H9 (cell line): ENCODE measurements at regions not wholly inside any gene's neighbourhood (a gene's known extent, or its start where the extent isn't known, plus 50 kb on each side); places are given as distances from the start of the nearest gene placed in this dataset.

ENCODE experiments used
- DNase-seq: peaks from one replicate; pipeline ENCODE4 v3.0.0-alpha.2; 2017
- H2AFZ ChIP-seq: one replicate; pipeline ENCODE4 v1.6.1; 2013; ENCODE audit warnings: mild to moderate bottlenecking, low read length, control low read depth, moderate library complexity
- H2AK5ac ChIP-seq: 2 replicates; pipeline ENCODE4 v1.6.1; 2013; ENCODE audit warnings: low read length, control low read depth, mixed read lengths; ENCODE audit not compliant: insufficient read length
- H2BK120ac ChIP-seq: one replicate; pipeline ENCODE4 v1.6.1; 2013; ENCODE audit warnings: low read depth, mild to moderate bottlenecking, low read length, control low read depth, inconsistent platforms; ENCODE audit not compliant: poor library complexity, severe bottlenecking
- H2BK12ac ChIP-seq: 2 replicates; pipeline ENCODE4 v1.6.1; 2013; ENCODE audit warnings: low read length, control low read depth, mixed read lengths, low read depth; ENCODE audit not compliant: insufficient read length
- H2BK15ac ChIP-seq: 2 replicates; pipeline ENCODE4 v1.6.1; 2013; ENCODE audit warnings: low read depth, low read length, control low read depth
- H2BK20ac ChIP-seq: one replicate; pipeline ENCODE4 v1.6.1; 2013; ENCODE audit warnings: low read depth, mild to moderate bottlenecking, low read length, control low read depth, inconsistent platforms; ENCODE audit not compliant: poor library complexity, severe bottlenecking
- H2BK5ac ChIP-seq: 2 replicates; pipeline ENCODE4 v1.6.1; 2013; ENCODE audit warnings: low read length, control low read depth, mixed read lengths; ENCODE audit not compliant: insufficient read length
- H3K14ac ChIP-seq: 2 replicates; pipeline ENCODE4 v1.6.1; 2013; ENCODE audit warnings: low read length, control low read depth; ENCODE audit not compliant: insufficient read depth
- H3K18ac ChIP-seq: 2 replicates; pipeline ENCODE4 v1.6.1; 2013; ENCODE audit warnings: low read depth, mild to moderate bottlenecking, mixed read lengths, low read length, control low read depth; ENCODE audit not compliant: insufficient read length
- H3K23ac ChIP-seq: 2 replicates; pipeline ENCODE4 v1.6.1; 2013; ENCODE audit warnings: low read length, control low read depth, mixed read lengths, low read depth; ENCODE audit not compliant: insufficient read length
- H3K23me2 ChIP-seq: 2 replicates; pipeline ENCODE4 v1.6.1; 2013; ENCODE audit warnings: low read depth, mild to moderate bottlenecking, mixed read lengths, low read length, control low read depth; ENCODE audit not compliant: insufficient read length, poor library complexity, severe bottlenecking
- H3K27ac ChIP-seq: 2 replicates; pipeline ENCODE4 v1.5.1; 2013; ENCODE audit warnings: low read length, control low read depth, mixed read lengths, low read depth; ENCODE audit not compliant: insufficient read length
- H3K27me3 ChIP-seq: 2 replicates; pipeline ENCODE4 v1.6.1; 2013; ENCODE audit warnings: low read length, control low read depth, inconsistent platforms; ENCODE audit not compliant: insufficient read depth
- H3K4ac ChIP-seq: 2 replicates; pipeline ENCODE4 v1.6.1; 2013; ENCODE audit warnings: low read depth, mild to moderate bottlenecking, control low read depth, inconsistent platforms, low read length, moderate library complexity
- H3K4me1 ChIP-seq: 2 replicates; pipeline ENCODE4 v1.6.1; 2013; ENCODE audit warnings: low read length, control low read depth, inconsistent platforms; ENCODE audit not compliant: insufficient read depth
- H3K4me2 ChIP-seq: 2 replicates; pipeline ENCODE4 v1.6.1; 2013; ENCODE audit warnings: low read length, control low read depth, mixed read lengths; ENCODE audit not compliant: insufficient read length, insufficient read depth
- H3K56ac ChIP-seq: 2 replicates; pipeline ENCODE4 v1.6.1; 2013; ENCODE audit warnings: low read depth, mild to moderate bottlenecking, mixed read lengths, low read length, control low read depth; ENCODE audit not compliant: insufficient read length
- H3K79me1 ChIP-seq: 2 replicates; pipeline ENCODE4 v1.6.1; 2013; ENCODE audit warnings: low read depth, mild to moderate bottlenecking, moderate library complexity, low read length, control low read depth, inconsistent platforms; ENCODE audit not compliant: insufficient read depth, poor library complexity, severe bottlenecking
- H3K79me2 ChIP-seq: 2 replicates; pipeline ENCODE4 v1.6.1; 2013; ENCODE audit warnings: low read length, control low read depth, inconsistent platforms; ENCODE audit not compliant: insufficient read depth
- H3K9ac ChIP-seq: 2 replicates; pipeline ENCODE4 v1.6.1; 2013; ENCODE audit warnings: low read length, control low read depth, mixed read lengths; ENCODE audit not compliant: insufficient read length; ENCODE audit errors: extremely low read depth
- H3K9me3 ChIP-seq: one replicate; pipeline ENCODE4 v1.6.1; 2013; ENCODE audit warnings: low read depth, low read length, inconsistent platforms; ENCODE audit not compliant: control insufficient read depth
- H3T11ph ChIP-seq: one replicate; pipeline ENCODE4 v1.6.1; 2013; ENCODE audit warnings: mild to moderate bottlenecking, low read length, control low read depth, inconsistent platforms
- H4K20me1 ChIP-seq: one replicate; pipeline ENCODE4 v1.6.1; 2013; ENCODE audit not compliant: control insufficient read depth, insufficient read length, insufficient read depth
- H4K5ac ChIP-seq: 2 replicates; pipeline ENCODE4 v1.6.1; 2013; ENCODE audit warnings: low read depth, mild to moderate bottlenecking, mixed read lengths, low read length, control low read depth; ENCODE audit not compliant: insufficient read length
- H4K8ac ChIP-seq: replicated peaks from 2 replicates; pipeline ENCODE4 v1.6.1; 2013; ENCODE audit warnings: low read length, control low read depth, mixed read lengths, low read depth; ENCODE audit not compliant: insufficient read length
- H4K91ac ChIP-seq: 2 replicates; pipeline ENCODE4 v1.6.1; 2013; ENCODE audit warnings: low read depth, mild to moderate bottlenecking, moderate library complexity, mixed read lengths, low read length, control low read depth; ENCODE audit not compliant: insufficient read length
- H3K27ac Mint-ChIP-seq, 3 experiments: 2 replicates in 2 of 3; 3 replicates in 1 of 3; pipeline ENCODE4 v1.8.0; 2020 to 2021; ENCODE audit warnings: mixed read lengths in 3 of 3, mild to moderate bottlenecking in 1 of 3, moderate library complexity in 1 of 3
- H3K27me3 Mint-ChIP-seq: 2 replicates; pipeline ENCODE4 v1.8.0; 2021; ENCODE audit warnings: low read depth, mild to moderate bottlenecking, moderate library complexity, mixed read lengths
- H3K36me3 Mint-ChIP-seq, 3 experiments: 2 replicates in 2 of 3; 3 replicates in 1 of 3; pipeline ENCODE4 v1.8.0; 2020 to 2021; ENCODE audit warnings: low read depth in 3 of 3, mixed read lengths in 3 of 3; ENCODE audit not compliant: insufficient read depth in 1 of 3
- H3K4me1 Mint-ChIP-seq, 2 experiments: 2 replicates each; pipeline ENCODE4 v1.8.0; 2020; ENCODE audit warnings: mixed read lengths in 2 of 2
- H3K4me3 Mint-ChIP-seq, 2 experiments: 2 replicates in 1 of 2; 3 replicates in 1 of 2; pipeline ENCODE4 v1.8.0; 2020 to 2021; ENCODE audit warnings: mild to moderate bottlenecking in 2 of 2, mixed read lengths in 2 of 2, moderate library complexity in 1 of 2
- H3K9me3 Mint-ChIP-seq, 2 experiments: 2 replicates in 1 of 2; 3 replicates in 1 of 2; pipeline ENCODE4 v1.8.0; 2020; ENCODE audit warnings: mild to moderate bottlenecking in 2 of 2, mixed read lengths in 2 of 2, moderate library complexity in 1 of 2
- CTCF ChIP-seq: fragments of 200-600 bp; sonication (generic); conservative IDR thresholded peaks from 3 replicates; pipeline ENCODE4 v1.8.0; 2021; ENCODE audit warnings: antibody characterized with exemption, mild to moderate bottlenecking
- WGBS: extraction: QIAGEN DNeasy Blood & Tissue Kit; methylation state at CpG from one replicate; pipeline ENCODE4 v1.1.7; 2013; ENCODE audit warnings: missing lambda C conversion rate, low lambda C conversion rate, mixed read lengths; ENCODE audit not compliant: insufficient read length; ENCODE audit errors: extremely low coverage; 5-methylcytosine and 5-hydroxymethylcytosine counted together

DNA sequence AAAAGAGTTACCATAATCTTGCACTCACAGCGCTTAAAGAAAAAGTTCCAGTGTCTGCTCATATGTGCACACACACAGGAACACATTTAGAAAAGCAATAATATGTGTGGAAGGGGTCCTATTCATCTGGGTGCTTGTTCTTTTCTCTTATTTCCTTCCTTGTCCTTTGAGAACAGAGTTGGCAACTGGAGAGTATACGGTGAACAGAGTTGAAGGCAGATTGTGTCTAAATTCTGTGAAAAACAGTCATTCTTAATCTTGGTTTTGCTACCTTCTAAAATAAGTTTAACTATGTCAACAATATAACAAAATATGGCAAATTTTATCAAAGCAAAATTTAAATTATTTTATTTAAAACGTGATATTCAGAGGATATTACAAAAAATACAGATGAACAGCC is 365.1 kb upstream of the NOCT start:
- no CpG with 5 or more reads among the region's 3 CpGs for WGBS
- H2BK20ac ChIP-seq = no peak overlapping the region
- H3K23ac ChIP-seq = no peak overlapping the region
- Mint-ChIP-seq H3K4me1 (peaks cover 14 to 28% of the 10 kb centered on the region in 2 experiments), H3K36me3 (peaks cover 0 to 13% (median 7%) of the 10 kb centered on the region in 3 experiments; a peak in 4 of 7 replicates), H3K9me3 (no peaks in the 10 kb centered on the region; a peak in 4 of 5 replicates), H3K27me3 (no peaks in the 10 kb centered on the region; the same call in 1 of the 2 replicates), H3K27ac (peak overlapping the region in 1 of 3 experiments; percentile 86; a peak in 1 of 7 replicates), H3K4me3 (no peak overlapping the region)
- H3K4me2 ChIP-seq = no peak overlapping the region
- H2BK120ac ChIP-seq = no peak overlapping the region
- no peak overlapping the region for H4K5ac ChIP-seq
- H3K27ac ChIP-seq = no peak overlapping the region
- no peak overlapping the region for H2BK12ac ChIP-seq
- no peak overlapping the region for H3T11ph ChIP-seq
- DNase-seq = no peak
- no peak overlapping the region for H2BK15ac ChIP-seq
- H2AFZ ChIP-seq = no peak overlapping the region
- no peak overlapping the region for H3K4ac ChIP-seq
- H3K9me3 ChIP-seq = no peaks in the 10 kb centered on the region
- no peak overlapping the region for H3K14ac ChIP-seq
- H3K18ac ChIP-seq = no peak overlapping the region
- H2AK5ac ChIP-seq = no peak overlapping the region
- no peak for TF ChIP-seq CTCF
- no peak overlapping the region for H4K8ac ChIP-seq
- H3K79me1 ChIP-seq = no peaks in the 10 kb centered on the region
- peaks cover 6% of the 10 kb centered on the region; the same call in 1 of the 2 replicates for H3K4me1 ChIP-seq
- no peak overlapping the region for H3K56ac ChIP-seq
- no peaks in the 10 kb centered on the region for H3K79me2 ChIP-seq
- no peak overlapping the region for H2BK5ac ChIP-seq
- H4K20me1 ChIP-seq = no peaks in the 10 kb centered on the region
- no peaks in the 10 kb centered on the region for H3K23me2 ChIP-seq
- no peaks in the 10 kb centered on the region; the same call in 1 of the 2 replicates for H3K27me3 ChIP-seq
- H4K91ac ChIP-seq = no peak overlapping the region
- no peak overlapping the region for H3K9ac ChIP-seq
